Astrocyte (in vitro differentiated cells and primary cell): ENCODE measurements at regions not wholly inside any gene's neighbourhood (a gene's known extent, or its start where the extent isn't known, plus 50 kb on each side); places are given as distances from the start of the nearest gene placed in this dataset.

Experiments
- DNase-seq: peaks from one replicate; pipeline ENCODE4 v3.0.0-alpha.2; 2010; ENCODE audit warnings: low read depth
- FAIRE-seq: peaks from 2 replicates; lab custom pipeline; 2011; peaks lifted over from hg19 to GRCh38; lab: Jason Lieb, UNC
- H2AFZ ChIP-seq: 2 replicates; pipeline ENCODE4 v1.6.0; 2012; ENCODE audit warnings: low read depth, low read length, inconsistent platforms
- H3K27ac ChIP-seq: 2 replicates; pipeline ENCODE4 v1.5.1; 2011; ENCODE audit warnings: low read depth, low read length, inconsistent platforms
- H3K27me3 ChIP-seq: 2 replicates; pipeline ENCODE4 v1.6.0; 2011; ENCODE audit warnings: low read length, inconsistent platforms; ENCODE audit not compliant: insufficient read depth
- H3K36me3 ChIP-seq: 2 replicates; pipeline ENCODE4 v1.5.1; 2011; ENCODE audit warnings: low read length, inconsistent platforms; ENCODE audit not compliant: insufficient read depth
- H3K4me1 ChIP-seq: 2 replicates; pipeline ENCODE4 v1.5.1; 2011; ENCODE audit warnings: low read length, inconsistent platforms; ENCODE audit not compliant: insufficient read depth
- H3K4me2 ChIP-seq: 2 replicates; pipeline ENCODE4 v1.6.0; 2012; ENCODE audit warnings: low read length, inconsistent platforms
- H3K4me3 ChIP-seq: 2 replicates; pipeline ENCODE4 v1.5.1; 2011; ENCODE audit warnings: low read depth, mild to moderate bottlenecking, low read length, inconsistent platforms; ENCODE audit not compliant: insufficient read depth
- H3K79me2 ChIP-seq: 2 replicates; pipeline ENCODE4 v1.6.0; 2012; ENCODE audit warnings: mild to moderate bottlenecking, low read length, inconsistent platforms; ENCODE audit not compliant: insufficient read depth
- H3K9ac ChIP-seq: 2 replicates; pipeline ENCODE4 v1.6.0; 2012; ENCODE audit warnings: mild to moderate bottlenecking, low read length, inconsistent platforms
- H3K9me3 ChIP-seq: 2 replicates; pipeline ENCODE4 v1.5.1; 2012; ENCODE audit warnings: low read depth, mild to moderate bottlenecking, low read length, inconsistent platforms; ENCODE audit not compliant: insufficient read depth
- H4K20me1 ChIP-seq: 2 replicates; pipeline ENCODE4 v1.6.0; 2012; ENCODE audit warnings: low read length, inconsistent platforms; ENCODE audit not compliant: insufficient read depth
- H3K27ac Mint-ChIP-seq: one replicate; pipeline ENCODE4 v1.8.0; 2021; ENCODE audit warnings: mild to moderate bottlenecking, mixed read lengths; ENCODE audit not compliant: unreplicated experiment
- H3K27me3 Mint-ChIP-seq: one replicate; pipeline ENCODE4 v1.8.0; 2021; ENCODE audit warnings: low read depth, mixed read lengths; ENCODE audit not compliant: unreplicated experiment
- H3K36me3 Mint-ChIP-seq: one replicate; pipeline ENCODE4 v1.8.0; 2021; ENCODE audit warnings: low read depth, mixed read lengths; ENCODE audit not compliant: unreplicated experiment
- H3K4me1 Mint-ChIP-seq: one replicate; pipeline ENCODE4 v1.8.0; 2021; ENCODE audit warnings: low read depth, mixed read lengths; ENCODE audit not compliant: unreplicated experiment
- H3K4me3 Mint-ChIP-seq: one replicate; pipeline ENCODE4 v1.8.0; 2021; ENCODE audit warnings: mild to moderate bottlenecking, moderate library complexity, mixed read lengths; ENCODE audit not compliant: unreplicated experiment
- H3K9me3 Mint-ChIP-seq: one replicate; pipeline ENCODE4 v1.8.0; 2021; ENCODE audit warnings: mild to moderate bottlenecking, mixed read lengths; ENCODE audit not compliant: unreplicated experiment
- EZH2 ChIP-seq: IDR thresholded peaks from 2 replicates; pipeline ENCODE4 v1.6.1; 2012; ENCODE audit warnings: mild to moderate bottlenecking, low read length, inconsistent platforms; ENCODE audit not compliant: insufficient read depth
- TF ChIP-seq, protein P1 (sequence below): IDR thresholded peaks from 2 replicates; pipeline ENCODE4 v1.5.1; 2011; ENCODE audit warnings: low read depth, mild to moderate bottlenecking, inconsistent platforms, low read length, moderate library complexity; ENCODE audit not compliant: insufficient read depth

DNA sequence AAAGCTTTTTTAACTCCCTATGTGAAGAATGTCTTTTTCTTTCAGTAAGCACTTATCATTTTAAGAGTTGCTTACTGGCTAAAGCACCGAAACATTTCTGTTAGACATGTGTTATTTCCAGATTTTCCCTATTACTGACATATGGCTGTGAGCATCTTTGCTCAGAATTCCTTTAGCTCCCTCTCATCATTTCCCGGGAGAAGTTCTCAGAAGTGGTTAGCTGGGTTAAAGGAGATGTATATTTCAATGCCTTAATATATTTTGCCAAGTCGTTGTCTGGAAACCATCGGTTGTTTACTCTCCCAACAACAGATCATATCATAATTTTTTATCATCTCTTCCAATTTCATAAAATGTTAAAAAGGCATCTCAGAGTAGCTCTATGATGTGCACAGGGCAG is 396.5 kb downstream of the OCA2 start:
- Mint-ChIP-seq H3K27me3 (no peaks in the 10 kb centered on the region), H3K36me3 (no peaks in the 10 kb centered on the region), H3K4me3 (no peak overlapping the region), H3K9me3 (peaks cover 2% of the 10 kb centered on the region), H3K27ac (peak overlapping the region; percentile 23), H3K4me1 (peaks cover 10% of the 10 kb centered on the region)
- DNase-seq = no peak
- no peak overlapping the region for H3K4me2 ChIP-seq
- no peak overlapping the region for H3K4me3 ChIP-seq
- peaks cover 3% of the 10 kb centered on the region for H3K9me3 ChIP-seq
- H3K27ac ChIP-seq = no peak overlapping the region
- H4K20me1 ChIP-seq = no peaks in the 10 kb centered on the region
- no peak for FAIRE-seq
- H3K36me3 ChIP-seq = no peaks in the 10 kb centered on the region
- no peak overlapping the region for H3K9ac ChIP-seq
- H3K27me3 ChIP-seq = no peaks in the 10 kb centered on the region
- H3K4me1 ChIP-seq = peaks cover 4% of the 10 kb centered on the region
- no peak overlapping the region for H2AFZ ChIP-seq
- H3K79me2 ChIP-seq = no peaks in the 10 kb centered on the region
- TF ChIP-seq EZH2 = no peak
- TF ChIP-seq, protein P1, sequence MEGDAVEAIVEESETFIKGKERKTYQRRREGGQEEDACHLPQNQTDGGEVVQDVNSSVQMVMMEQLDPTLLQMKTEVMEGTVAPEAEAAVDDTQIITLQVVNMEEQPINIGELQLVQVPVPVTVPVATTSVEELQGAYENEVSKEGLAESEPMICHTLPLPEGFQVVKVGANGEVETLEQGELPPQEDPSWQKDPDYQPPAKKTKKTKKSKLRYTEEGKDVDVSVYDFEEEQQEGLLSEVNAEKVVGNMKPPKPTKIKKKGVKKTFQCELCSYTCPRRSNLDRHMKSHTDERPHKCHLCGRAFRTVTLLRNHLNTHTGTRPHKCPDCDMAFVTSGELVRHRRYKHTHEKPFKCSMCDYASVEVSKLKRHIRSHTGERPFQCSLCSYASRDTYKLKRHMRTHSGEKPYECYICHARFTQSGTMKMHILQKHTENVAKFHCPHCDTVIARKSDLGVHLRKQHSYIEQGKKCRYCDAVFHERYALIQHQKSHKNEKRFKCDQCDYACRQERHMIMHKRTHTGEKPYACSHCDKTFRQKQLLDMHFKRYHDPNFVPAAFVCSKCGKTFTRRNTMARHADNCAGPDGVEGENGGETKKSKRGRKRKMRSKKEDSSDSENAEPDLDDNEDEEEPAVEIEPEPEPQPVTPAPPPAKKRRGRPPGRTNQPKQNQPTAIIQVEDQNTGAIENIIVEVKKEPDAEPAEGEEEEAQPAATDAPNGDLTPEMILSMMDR = no peak

DNA sequence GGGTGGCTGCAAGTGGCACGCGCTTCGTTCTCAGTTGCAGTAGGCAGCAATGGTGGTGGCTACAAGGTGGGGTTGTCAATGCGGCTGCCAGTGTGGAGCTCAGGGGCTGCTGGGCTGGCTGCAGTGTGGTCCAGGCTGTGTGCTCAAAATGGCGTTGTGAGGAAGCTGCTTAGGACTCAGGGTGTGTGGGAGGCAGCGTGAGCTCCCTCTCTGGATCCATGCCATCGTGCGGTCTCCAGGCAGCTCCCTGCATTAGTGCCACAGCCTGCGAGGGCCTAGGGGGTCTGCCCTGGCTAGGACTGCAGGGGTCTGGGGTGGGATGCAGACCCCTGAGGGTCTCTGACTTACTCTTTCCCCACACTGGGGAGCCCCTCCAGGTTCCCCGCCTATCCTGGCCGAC is 397.2 kb downstream of the OCA2 start:
- DNase-seq (no peak), FAIRE-seq (no peak)
- Histone ChIP-seq H4K20me1 (no peaks in the 10 kb centered on the region), H3K9me3 (peaks cover 3% of the 10 kb centered on the region), H3K4me1 (peaks cover 4% of the 10 kb centered on the region), H3K27ac (no peak overlapping the region), H3K27me3 (no peaks in the 10 kb centered on the region), H3K79me2 (no peaks in the 10 kb centered on the region), H3K4me2 (no peak overlapping the region), H2AFZ (no peak overlapping the region), H3K36me3 (no peaks in the 10 kb centered on the region), H3K9ac (no peak overlapping the region), H3K4me3 (no peak overlapping the region)
- Mint-ChIP-seq H3K4me3 (no peak overlapping the region), H3K36me3 (no peaks in the 10 kb centered on the region), H3K9me3 (peaks cover 2% of the 10 kb centered on the region), H3K27me3 (no peaks in the 10 kb centered on the region), H3K27ac (no peak overlapping the region), H3K4me1 (peaks cover 11% of the 10 kb centered on the region)
- no peak for TF ChIP-seq EZH2
- TF ChIP-seq, protein P1 = no peak

DNA sequence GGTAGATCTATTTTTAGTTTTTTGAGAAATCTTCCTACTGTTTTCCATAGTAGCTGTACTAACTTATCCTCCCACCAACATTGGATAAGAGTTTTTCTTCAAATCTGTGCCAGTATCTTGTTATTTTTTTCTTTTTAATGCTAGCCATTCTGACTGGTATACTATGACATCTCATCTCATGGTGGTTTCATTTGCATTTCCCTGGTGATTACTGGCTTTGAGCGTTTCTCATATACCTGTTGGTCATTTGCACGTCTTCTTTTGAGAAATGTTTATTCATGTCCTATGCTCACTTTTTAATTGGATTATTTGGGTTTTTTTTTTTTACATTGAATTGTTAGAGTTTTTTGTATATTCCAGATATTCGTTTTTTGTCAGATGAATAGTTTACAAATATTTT is 398.1 kb downstream of the OCA2 start:
- Histone ChIP-seq H3K9ac (no peak overlapping the region), H3K27me3 (no peaks in the 10 kb centered on the region), H3K79me2 (no peaks in the 10 kb centered on the region), H3K9me3 (peaks cover 3% of the 10 kb centered on the region), H3K36me3 (no peaks in the 10 kb centered on the region), H3K4me1 (peaks cover 4% of the 10 kb centered on the region), H4K20me1 (no peaks in the 10 kb centered on the region), H3K4me3 (no peak overlapping the region), H2AFZ (no peak overlapping the region), H3K27ac (no peak overlapping the region), H3K4me2 (no peak overlapping the region)
- TF ChIP-seq EZH2 = no peak
- TF ChIP-seq, protein P1 = no peak
- DNase-seq = no peak
- peaks cover 2% of the 10 kb centered on the region for H3K9me3 Mint-ChIP-seq
- no peaks in the 10 kb centered on the region for H3K27me3 Mint-ChIP-seq
- no peaks in the 10 kb centered on the region for H3K36me3 Mint-ChIP-seq
- H3K27ac Mint-ChIP-seq = no peak overlapping the region
- no peak overlapping the region for H3K4me3 Mint-ChIP-seq
- H3K4me1 Mint-ChIP-seq = peaks cover 11% of the 10 kb centered on the region
- FAIRE-seq = no peak
